Prostate gland (tissue), 2 donors: ENCODE measurements at regions not wholly inside any gene's neighbourhood (a gene's known extent, or its start where the extent isn't known, plus 50 kb on each side); places are given as distances from the start of the nearest gene placed in this dataset.

Experiments used
- POLR2A ChIP-seq: fragments of 450-650 bp; IDR thresholded peaks from one replicate; pipeline ENCODE4 v1.6.1; 2016; ENCODE audit warnings: antibody characterized with exemption, mild to moderate bottlenecking
- POLR2AphosphoS5 ChIP-seq: sonication (generic); formaldehyde crosslinking; IDR thresholded peaks from one replicate; pipeline ENCODE4 v1.6.1; 2017; ENCODE audit warnings: antibody characterized with exemption
- TF ChIP-seq, protein P1 (sequence below), 4 experiments: fragments of 200-600 bp in 2 of 4; fragments of 450-650 bp in 2 of 4; sonication (generic) in 2 of 4; IDR thresholded peaks; 1 replicate in 3 of 4; 2 replicates in 1 of 4; pipeline ENCODE4 v1.5.1; 2016 to 2019; ENCODE audit warnings: antibody characterized with exemption in 4 of 4, mild to moderate bottlenecking in 2 of 4, moderate library complexity in 2 of 4

DNA sequence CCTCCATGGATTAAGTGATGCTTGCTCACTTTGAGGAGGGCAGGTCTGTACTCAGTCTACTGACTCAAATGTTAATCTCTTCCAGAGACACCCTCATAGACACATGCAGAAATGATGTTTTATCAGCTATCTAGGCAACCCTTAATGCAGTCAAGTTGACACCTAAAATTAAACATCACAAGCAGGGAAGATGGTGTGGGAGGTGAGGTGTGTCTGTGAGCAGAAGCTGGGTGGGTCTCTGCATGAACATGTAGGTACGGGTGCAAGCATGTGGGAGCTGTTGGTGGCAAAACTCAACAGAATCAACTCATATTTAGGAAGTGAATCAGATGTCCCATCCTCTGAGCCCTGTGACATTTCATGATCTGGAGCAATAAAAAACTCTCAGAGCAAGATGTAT, 249.2 kb upstream of the SGCG start:
- no peak for TF ChIP-seq POLR2A
- TF ChIP-seq, protein P1, sequence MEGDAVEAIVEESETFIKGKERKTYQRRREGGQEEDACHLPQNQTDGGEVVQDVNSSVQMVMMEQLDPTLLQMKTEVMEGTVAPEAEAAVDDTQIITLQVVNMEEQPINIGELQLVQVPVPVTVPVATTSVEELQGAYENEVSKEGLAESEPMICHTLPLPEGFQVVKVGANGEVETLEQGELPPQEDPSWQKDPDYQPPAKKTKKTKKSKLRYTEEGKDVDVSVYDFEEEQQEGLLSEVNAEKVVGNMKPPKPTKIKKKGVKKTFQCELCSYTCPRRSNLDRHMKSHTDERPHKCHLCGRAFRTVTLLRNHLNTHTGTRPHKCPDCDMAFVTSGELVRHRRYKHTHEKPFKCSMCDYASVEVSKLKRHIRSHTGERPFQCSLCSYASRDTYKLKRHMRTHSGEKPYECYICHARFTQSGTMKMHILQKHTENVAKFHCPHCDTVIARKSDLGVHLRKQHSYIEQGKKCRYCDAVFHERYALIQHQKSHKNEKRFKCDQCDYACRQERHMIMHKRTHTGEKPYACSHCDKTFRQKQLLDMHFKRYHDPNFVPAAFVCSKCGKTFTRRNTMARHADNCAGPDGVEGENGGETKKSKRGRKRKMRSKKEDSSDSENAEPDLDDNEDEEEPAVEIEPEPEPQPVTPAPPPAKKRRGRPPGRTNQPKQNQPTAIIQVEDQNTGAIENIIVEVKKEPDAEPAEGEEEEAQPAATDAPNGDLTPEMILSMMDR (IDR thresholded peaks at IDR 0.05): no peak
- TF ChIP-seq POLR2AphosphoS5: no peak
